ENCODE measurements at regions not wholly inside any gene's neighbourhood (a gene's known extent, or its start where the extent isn't known, plus 50 kb on each side); places are given as distances from the start of the nearest gene placed in this dataset.

- intact Hi-C loops (cut with DNase I), result no loop called here
Measured at GRCh38 chr1:30036666-30037065, 686.7 kb downstream of the MATN1 start.

GRCh38 chr1:30036229-30036547, 687.2 kb downstream of the MATN1 start:
- Histone ChIP-seq H3K27ac (no peak overlapping the region), H3K4me3 (no peak overlapping the region), H3K27me3 (no peaks in the 10 kb centered on the region), H3K9me3 (no peaks in the 10 kb centered on the region), H3K4me1 (ENCODE audit: insufficient read depth) (no peaks in the 10 kb centered on the region), H3K36me3 (no peaks in the 10 kb centered on the region)
- 84 to 88% (median 88%) methylated on average over 6 of the region's 6 CpGs for WGBS, 3 donors
- no peak for DNase-seq
- intact Hi-C loops (cut with DNase I), result no loop called here
- TF ChIP-seq EP300 (IDR thresholded peaks at IDR 0.05) (no peak), POLR2A (IDR thresholded peaks at IDR 0.05) (no peak)
- TF ChIP-seq, protein P1, sequence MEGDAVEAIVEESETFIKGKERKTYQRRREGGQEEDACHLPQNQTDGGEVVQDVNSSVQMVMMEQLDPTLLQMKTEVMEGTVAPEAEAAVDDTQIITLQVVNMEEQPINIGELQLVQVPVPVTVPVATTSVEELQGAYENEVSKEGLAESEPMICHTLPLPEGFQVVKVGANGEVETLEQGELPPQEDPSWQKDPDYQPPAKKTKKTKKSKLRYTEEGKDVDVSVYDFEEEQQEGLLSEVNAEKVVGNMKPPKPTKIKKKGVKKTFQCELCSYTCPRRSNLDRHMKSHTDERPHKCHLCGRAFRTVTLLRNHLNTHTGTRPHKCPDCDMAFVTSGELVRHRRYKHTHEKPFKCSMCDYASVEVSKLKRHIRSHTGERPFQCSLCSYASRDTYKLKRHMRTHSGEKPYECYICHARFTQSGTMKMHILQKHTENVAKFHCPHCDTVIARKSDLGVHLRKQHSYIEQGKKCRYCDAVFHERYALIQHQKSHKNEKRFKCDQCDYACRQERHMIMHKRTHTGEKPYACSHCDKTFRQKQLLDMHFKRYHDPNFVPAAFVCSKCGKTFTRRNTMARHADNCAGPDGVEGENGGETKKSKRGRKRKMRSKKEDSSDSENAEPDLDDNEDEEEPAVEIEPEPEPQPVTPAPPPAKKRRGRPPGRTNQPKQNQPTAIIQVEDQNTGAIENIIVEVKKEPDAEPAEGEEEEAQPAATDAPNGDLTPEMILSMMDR (IDR thresholded peaks at IDR 0.05), result no peak

More at GRCh38 chr1:30036666-30037065, 686.7 kb downstream of the MATN1 start:
- no peaks in the 10 kb centered on the region for H3K4me1 ChIP-seq (ENCODE audit: insufficient read depth)
- no peaks in the 10 kb centered on the region for H3K27me3 ChIP-seq
- TF ChIP-seq, protein P1 (IDR thresholded peaks at IDR 0.05), result no peak
- TF ChIP-seq EP300 (IDR thresholded peaks at IDR 0.05), result no peak
- TF ChIP-seq POLR2A (IDR thresholded peaks at IDR 0.05), result no peak
- no peak overlapping the region for H3K4me3 ChIP-seq
- no peaks in the 10 kb centered on the region for H3K36me3 ChIP-seq
- DNase-seq, result no peak
- no peaks in the 10 kb centered on the region for H3K9me3 ChIP-seq
- H3K27ac ChIP-seq, result no peak overlapping the region

GRCh38 chr1:30035522-30036228, 687.7 kb downstream of the MATN1 start:
- H3K4me1 ChIP-seq (ENCODE audit: insufficient read depth), result no peaks in the 10 kb centered on the region
- TF ChIP-seq, protein P1 (IDR thresholded peaks at IDR 0.05), result no peak
- TF ChIP-seq POLR2A (IDR thresholded peaks at IDR 0.05) (no peak), EP300 (IDR thresholded peaks at IDR 0.05) (no peak)

DNA sequence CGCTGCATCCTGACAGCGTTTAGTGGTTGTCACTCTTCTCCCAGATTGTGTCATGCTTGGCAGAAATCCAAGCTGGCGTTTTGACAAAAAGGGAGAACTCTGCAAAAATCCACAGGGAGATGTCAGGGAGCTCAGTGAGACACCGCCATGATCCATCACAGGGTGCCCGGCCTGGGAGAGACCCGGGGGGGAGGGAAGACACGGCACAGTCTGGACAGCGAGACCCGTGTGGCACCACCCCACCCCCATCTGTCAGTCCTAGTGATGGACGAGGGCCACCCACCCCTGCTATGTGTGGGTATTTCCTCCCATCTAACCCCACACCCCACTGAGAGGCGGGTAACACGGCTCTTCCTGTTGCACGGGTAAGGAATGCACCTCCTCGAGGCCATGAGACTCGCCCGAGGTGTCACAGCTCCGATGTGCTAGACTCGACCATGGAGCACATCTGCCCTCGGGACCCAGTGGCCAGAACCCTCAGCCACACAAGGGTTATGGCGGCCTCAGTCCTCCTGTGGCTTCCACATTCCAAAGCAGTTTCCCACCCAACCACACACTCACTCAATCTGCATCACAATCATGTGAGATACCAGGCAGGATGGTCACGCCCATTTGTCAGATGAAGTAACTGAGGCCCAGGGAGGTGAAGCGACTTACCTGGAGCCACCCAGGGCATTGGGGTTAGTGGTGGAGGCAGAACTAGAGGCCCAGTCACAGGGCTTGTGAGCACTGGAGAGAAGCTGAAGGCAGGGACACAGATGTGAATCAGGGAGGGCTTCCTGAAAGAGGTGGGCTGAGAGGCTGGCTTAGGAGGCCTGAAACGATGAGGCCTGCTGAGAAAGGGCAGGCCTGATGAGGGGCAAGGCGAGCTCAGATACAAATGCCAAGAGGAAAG, 688.5 kb downstream of the MATN1 start:
- Histone ChIP-seq H3K4me1 (ENCODE audit: insufficient read depth) (no peaks in the 10 kb centered on the region), H3K9me3 (no peaks in the 10 kb centered on the region), H3K27me3 (no peaks in the 10 kb centered on the region), H3K27ac (no peak overlapping the region), H3K4me3 (no peak overlapping the region), H3K36me3 (no peaks in the 10 kb centered on the region)
- no peak for DNase-seq
- TF ChIP-seq POLR2A (IDR thresholded peaks at IDR 0.05) (no peak), EP300 (IDR thresholded peaks at IDR 0.05) (no peak)
- TF ChIP-seq, protein P1 (IDR thresholded peaks at IDR 0.05), result no peak
- intact Hi-C loops (cut with DNase I), result no loop called here
- WGBS, 3 donors, result 50 to 64% (median 56%) methylated on average over 24 of the region's 24 CpGs

More at GRCh38 chr1:30035522-30036228, 687.7 kb downstream of the MATN1 start:
- intact Hi-C loops (cut with DNase I), result no loop called here
- no peaks in the 10 kb centered on the region for H3K9me3 ChIP-seq
- H3K27ac ChIP-seq, result no peak overlapping the region
- H3K27me3 ChIP-seq, result no peaks in the 10 kb centered on the region
- H3K36me3 ChIP-seq, result no peaks in the 10 kb centered on the region
- DNase-seq, result no peak
- 81 to 83% (median 82%) methylated on average over 8 of the region's 8 CpGs for WGBS, 3 donors
- no peak overlapping the region for H3K4me3 ChIP-seq

All from ovary (tissue), 7 donors.